NB4 (cell line): ENCODE measurements at regions not wholly inside any gene's neighbourhood (a gene's known extent, or its start where the extent isn't known, plus 50 kb on each side); places are given as distances from the start of the nearest gene placed in this dataset.

Source experiments
- POLR2A ChIP-seq: IDR thresholded peaks from 2 replicates; pipeline ENCODE4 v1.6.1; 2011; ENCODE audit warnings: mild to moderate bottlenecking; ENCODE audit not compliant: insufficient read length; ENCODE audit errors: extremely low read depth
- TF ChIP-seq, protein P1 (sequence below): IDR thresholded peaks from one replicate; pipeline ENCODE4 v1.5.1; 2012; ENCODE audit warnings: low read depth, low read length
- TF ChIP-seq, protein P2 (sequence below): IDR thresholded peaks from 2 replicates; pipeline ENCODE4 v1.6.1; 2011; ENCODE audit warnings: low read depth, low read length

DNA sequence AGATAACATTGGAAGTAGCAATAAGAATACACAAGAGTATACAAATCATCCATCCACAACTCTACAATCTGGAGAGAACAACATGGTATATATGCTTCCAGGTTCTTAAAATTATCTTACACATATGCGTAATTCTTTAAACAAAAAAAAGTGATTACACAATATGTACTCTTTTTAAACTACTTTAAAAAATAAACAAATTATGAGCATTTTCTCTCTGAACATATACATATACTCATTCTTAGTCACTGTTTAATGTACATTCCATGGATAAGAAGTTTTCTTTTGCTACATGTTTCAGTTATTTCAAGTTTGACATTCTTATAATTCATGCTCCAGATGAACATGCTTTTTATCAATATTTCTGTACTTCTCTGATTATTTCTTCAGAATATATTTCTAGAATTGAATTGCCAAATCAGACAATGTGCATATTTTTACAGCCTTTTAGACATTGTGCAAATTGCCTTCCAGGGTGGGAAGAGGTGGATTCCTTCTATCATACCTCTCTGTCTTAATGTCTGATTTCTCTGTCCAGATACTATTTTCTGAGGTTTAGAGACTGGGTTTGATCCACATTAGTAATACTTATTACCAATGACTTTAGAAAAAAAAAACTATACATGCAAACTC lies 551.6 kb downstream of the METTL15 start:
- TF ChIP-seq, protein P1, sequence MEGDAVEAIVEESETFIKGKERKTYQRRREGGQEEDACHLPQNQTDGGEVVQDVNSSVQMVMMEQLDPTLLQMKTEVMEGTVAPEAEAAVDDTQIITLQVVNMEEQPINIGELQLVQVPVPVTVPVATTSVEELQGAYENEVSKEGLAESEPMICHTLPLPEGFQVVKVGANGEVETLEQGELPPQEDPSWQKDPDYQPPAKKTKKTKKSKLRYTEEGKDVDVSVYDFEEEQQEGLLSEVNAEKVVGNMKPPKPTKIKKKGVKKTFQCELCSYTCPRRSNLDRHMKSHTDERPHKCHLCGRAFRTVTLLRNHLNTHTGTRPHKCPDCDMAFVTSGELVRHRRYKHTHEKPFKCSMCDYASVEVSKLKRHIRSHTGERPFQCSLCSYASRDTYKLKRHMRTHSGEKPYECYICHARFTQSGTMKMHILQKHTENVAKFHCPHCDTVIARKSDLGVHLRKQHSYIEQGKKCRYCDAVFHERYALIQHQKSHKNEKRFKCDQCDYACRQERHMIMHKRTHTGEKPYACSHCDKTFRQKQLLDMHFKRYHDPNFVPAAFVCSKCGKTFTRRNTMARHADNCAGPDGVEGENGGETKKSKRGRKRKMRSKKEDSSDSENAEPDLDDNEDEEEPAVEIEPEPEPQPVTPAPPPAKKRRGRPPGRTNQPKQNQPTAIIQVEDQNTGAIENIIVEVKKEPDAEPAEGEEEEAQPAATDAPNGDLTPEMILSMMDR: no peak
- TF ChIP-seq, protein P2, sequence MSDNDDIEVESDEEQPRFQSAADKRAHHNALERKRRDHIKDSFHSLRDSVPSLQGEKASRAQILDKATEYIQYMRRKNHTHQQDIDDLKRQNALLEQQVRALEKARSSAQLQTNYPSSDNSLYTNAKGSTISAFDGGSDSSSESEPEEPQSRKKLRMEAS: no peak
- TF ChIP-seq POLR2A: no peak
